ENCODE measurements at regions not wholly inside any gene's neighbourhood (a gene's known extent, or its start where the extent isn't known, plus 50 kb on each side); places are given as distances from the start of the nearest gene placed in this dataset.
"Not testable (repeated sequence)": the region's sequence is repeated elsewhere in the genome, so short reads cannot be mapped to it uniquely, and the experiment has no call there.

DNA sequence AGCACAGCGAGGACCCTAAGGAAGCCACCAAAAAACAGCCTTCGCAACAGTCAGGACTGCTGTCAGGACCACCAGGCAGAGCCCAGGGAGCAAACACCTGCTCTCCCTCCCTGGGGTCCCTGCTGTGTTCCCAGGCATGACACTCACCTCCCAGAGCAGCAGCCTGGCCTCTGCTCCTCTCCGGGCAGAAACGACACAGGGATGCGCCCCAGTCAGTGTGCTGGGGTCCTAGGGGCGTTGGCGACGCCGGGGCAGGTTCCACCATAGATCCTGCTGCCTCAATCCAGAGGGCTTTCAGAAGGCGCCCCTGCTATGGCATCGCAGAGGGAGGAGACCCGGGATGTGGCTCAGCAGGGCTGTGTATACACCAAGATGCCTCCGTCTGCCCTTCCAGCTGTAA is 169.7 kb upstream of the FOXD4L5 start:
- TF ChIP-seq, protein P1, sequence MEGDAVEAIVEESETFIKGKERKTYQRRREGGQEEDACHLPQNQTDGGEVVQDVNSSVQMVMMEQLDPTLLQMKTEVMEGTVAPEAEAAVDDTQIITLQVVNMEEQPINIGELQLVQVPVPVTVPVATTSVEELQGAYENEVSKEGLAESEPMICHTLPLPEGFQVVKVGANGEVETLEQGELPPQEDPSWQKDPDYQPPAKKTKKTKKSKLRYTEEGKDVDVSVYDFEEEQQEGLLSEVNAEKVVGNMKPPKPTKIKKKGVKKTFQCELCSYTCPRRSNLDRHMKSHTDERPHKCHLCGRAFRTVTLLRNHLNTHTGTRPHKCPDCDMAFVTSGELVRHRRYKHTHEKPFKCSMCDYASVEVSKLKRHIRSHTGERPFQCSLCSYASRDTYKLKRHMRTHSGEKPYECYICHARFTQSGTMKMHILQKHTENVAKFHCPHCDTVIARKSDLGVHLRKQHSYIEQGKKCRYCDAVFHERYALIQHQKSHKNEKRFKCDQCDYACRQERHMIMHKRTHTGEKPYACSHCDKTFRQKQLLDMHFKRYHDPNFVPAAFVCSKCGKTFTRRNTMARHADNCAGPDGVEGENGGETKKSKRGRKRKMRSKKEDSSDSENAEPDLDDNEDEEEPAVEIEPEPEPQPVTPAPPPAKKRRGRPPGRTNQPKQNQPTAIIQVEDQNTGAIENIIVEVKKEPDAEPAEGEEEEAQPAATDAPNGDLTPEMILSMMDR (IDR thresholded peaks at IDR 0.05; ENCODE audit: low read depth, low read length, poor library complexity, severe bottlenecking), result not testable (repeated sequence)
- not testable (repeated sequence) for TF ChIP-seq EZH2phosphoT487 (IDR thresholded peaks at IDR 0.05; ENCODE audit: borderline replicate concordance, low read length)
